Stomach (tissue), 4 donors: ENCODE measurements at regions not wholly inside any gene's neighbourhood (a gene's known extent, or its start where the extent isn't known, plus 50 kb on each side); places are given as distances from the start of the nearest gene placed in this dataset.

Experiments used
- EP300 ChIP-seq: sonication (generic); formaldehyde crosslinking; IDR thresholded peaks from one replicate; pipeline ENCODE4 v1.6.1; 2017; ENCODE audit warnings: antibody characterized with exemption
- POLR2A ChIP-seq, 4 donors: fragments of 450-650 bp; IDR thresholded peaks; one replicate each; pipeline ENCODE4 v1.6.1; 2016; ENCODE audit warnings: antibody characterized with exemption in 4 of 4, control low read depth in 2 of 4, mild to moderate bottlenecking in 1 of 4, moderate library complexity in 1 of 4
- POLR2AphosphoS5 ChIP-seq, 3 donors: sonication (generic); formaldehyde crosslinking; IDR thresholded peaks; one replicate each; pipeline ENCODE4 v1.6.1; 2016; ENCODE audit warnings: antibody characterized with exemption in 3 of 3
- TF ChIP-seq, protein P1 (sequence below), 7 experiments: fragments of 450-650 bp in 4 of 7; fragments of 200-600 bp in 3 of 7; sonication (generic) in 3 of 7; IDR thresholded peaks; one replicate each; pipeline ENCODE4 v1.5.1; 2016 to 2019; ENCODE audit warnings: antibody characterized with exemption in 7 of 7, control low read depth in 2 of 7, mild to moderate bottlenecking in 1 of 7

DNA sequence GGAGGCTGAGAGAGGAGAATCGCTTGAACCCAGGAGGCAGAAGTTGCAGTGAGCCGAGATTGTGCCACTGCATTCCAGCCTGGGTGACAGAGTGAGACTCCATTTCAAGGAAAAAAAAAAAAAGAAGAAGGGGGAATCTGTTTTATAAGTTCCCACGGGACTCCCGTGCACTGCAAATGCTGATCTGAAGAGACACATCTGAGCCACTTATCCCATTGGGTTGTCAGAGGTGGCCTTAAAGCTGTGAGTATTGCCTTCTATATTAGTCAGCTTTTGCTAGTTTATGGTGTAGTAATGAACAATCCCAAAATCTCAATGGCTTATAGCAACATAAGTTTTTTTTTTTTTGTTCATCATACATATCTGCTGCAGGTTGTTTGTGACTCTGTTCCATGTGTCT, 82.8 kb downstream of the MRM1 start:
- TF ChIP-seq, protein P1, sequence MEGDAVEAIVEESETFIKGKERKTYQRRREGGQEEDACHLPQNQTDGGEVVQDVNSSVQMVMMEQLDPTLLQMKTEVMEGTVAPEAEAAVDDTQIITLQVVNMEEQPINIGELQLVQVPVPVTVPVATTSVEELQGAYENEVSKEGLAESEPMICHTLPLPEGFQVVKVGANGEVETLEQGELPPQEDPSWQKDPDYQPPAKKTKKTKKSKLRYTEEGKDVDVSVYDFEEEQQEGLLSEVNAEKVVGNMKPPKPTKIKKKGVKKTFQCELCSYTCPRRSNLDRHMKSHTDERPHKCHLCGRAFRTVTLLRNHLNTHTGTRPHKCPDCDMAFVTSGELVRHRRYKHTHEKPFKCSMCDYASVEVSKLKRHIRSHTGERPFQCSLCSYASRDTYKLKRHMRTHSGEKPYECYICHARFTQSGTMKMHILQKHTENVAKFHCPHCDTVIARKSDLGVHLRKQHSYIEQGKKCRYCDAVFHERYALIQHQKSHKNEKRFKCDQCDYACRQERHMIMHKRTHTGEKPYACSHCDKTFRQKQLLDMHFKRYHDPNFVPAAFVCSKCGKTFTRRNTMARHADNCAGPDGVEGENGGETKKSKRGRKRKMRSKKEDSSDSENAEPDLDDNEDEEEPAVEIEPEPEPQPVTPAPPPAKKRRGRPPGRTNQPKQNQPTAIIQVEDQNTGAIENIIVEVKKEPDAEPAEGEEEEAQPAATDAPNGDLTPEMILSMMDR (IDR thresholded peaks at IDR 0.05), result no peak
- TF ChIP-seq POLR2AphosphoS5 (IDR thresholded peaks at IDR 0.05) (no peak), EP300 (no peak), POLR2A (IDR thresholded peaks at IDR 0.05) (no peak)
